Keratinocyte (primary cell): ENCODE measurements at regions not wholly inside any gene's neighbourhood (a gene's known extent, or its start where the extent isn't known, plus 50 kb on each side); places are given as distances from the start of the nearest gene placed in this dataset.

ENCODE experiments used
- DNase-seq: peaks from one replicate; pipeline ENCODE4 v3.0.0-alpha.2; 2011; ENCODE audit warnings: low read depth, missing footprints, low spot score
- FAIRE-seq: peaks from 2 replicates; lab custom pipeline; 2011; peaks lifted over from hg19 to GRCh38; lab: Jason Lieb, UNC
- H2AFZ ChIP-seq: 2 replicates; pipeline ENCODE4 v1.6.0; 2012; ENCODE audit warnings: low read length, control low read depth, inconsistent platforms; ENCODE audit not compliant: control insufficient read depth
- H3K27ac ChIP-seq: 2 replicates; pipeline ENCODE4 v1.5.1; 2011; ENCODE audit warnings: low read length; ENCODE audit not compliant: control insufficient read depth, insufficient read depth
- H3K27me3 ChIP-seq: 3 replicates; pipeline ENCODE4 v1.6.0; 2011; ENCODE audit warnings: low read length; ENCODE audit not compliant: control insufficient read depth, insufficient read depth; ENCODE audit errors: extremely low read depth
- H3K36me3 ChIP-seq, 2 experiments: 2 replicates in 1 of 2; 3 replicates in 1 of 2; pipeline ENCODE4 v1.5.1; 2011; ENCODE audit warnings: low read length in 2 of 2, mild to moderate bottlenecking in 1 of 2; ENCODE audit not compliant: control insufficient read depth in 2 of 2, insufficient read depth in 2 of 2; ENCODE audit errors: extremely low read depth in 1 of 2
- H3K4me1 ChIP-seq: 3 replicates; pipeline ENCODE4 v1.5.1; 2011; ENCODE audit warnings: low read length; ENCODE audit not compliant: control insufficient read depth, insufficient read depth; ENCODE audit errors: extremely low read depth
- H3K4me2 ChIP-seq: 3 replicates; pipeline ENCODE4 v1.6.0; 2011; ENCODE audit warnings: low read depth, low read length; ENCODE audit not compliant: control insufficient read depth, insufficient read depth; ENCODE audit errors: extremely low read depth
- H3K4me3 ChIP-seq, 3 experiments: fragments of 200-600 bp in 1 of 3; sonication (generic) in 1 of 3; 2 replicates in 2 of 3; 3 replicates in 1 of 3; pipeline ENCODE4 v1.5.1; 2011 to 2016; ENCODE audit warnings: low read length in 3 of 3, mild to moderate bottlenecking in 3 of 3, control low read depth in 2 of 3, inconsistent platforms in 1 of 3, low read depth in 1 of 3, mixed read lengths in 1 of 3, mixed run types in 1 of 3, moderate library complexity in 1 of 3; ENCODE audit not compliant: control insufficient read depth in 2 of 3, insufficient read depth in 2 of 3; ENCODE audit errors: extremely low read depth in 1 of 3
- H3K79me2 ChIP-seq: 2 replicates; pipeline ENCODE4 v1.6.0; 2012; ENCODE audit warnings: low read length; ENCODE audit not compliant: control insufficient read depth, insufficient read depth
- H3K9ac ChIP-seq: 3 replicates; pipeline ENCODE4 v1.6.0; 2011; ENCODE audit warnings: low read length; ENCODE audit not compliant: control insufficient read depth, insufficient read depth; ENCODE audit errors: extremely low read depth
- H3K9me1 ChIP-seq: 3 replicates; pipeline ENCODE4 v1.6.0; 2011; ENCODE audit warnings: low read length; ENCODE audit not compliant: control insufficient read depth, insufficient read depth; ENCODE audit errors: extremely low read depth
- H3K9me3 ChIP-seq: 2 replicates; pipeline ENCODE4 v1.5.1; 2012; ENCODE audit warnings: low read depth, low read length; ENCODE audit not compliant: control insufficient read depth
- H4K20me1 ChIP-seq: 3 replicates; pipeline ENCODE4 v1.6.0; 2011; ENCODE audit warnings: low read length; ENCODE audit not compliant: control insufficient read depth, insufficient read depth; ENCODE audit errors: extremely low read depth
- EZH2 ChIP-seq: IDR thresholded peaks from one replicate; pipeline ENCODE4 v1.6.1; 2012; ENCODE audit warnings: inconsistent platforms, mild to moderate bottlenecking, low read length, moderate library complexity
- dilution Hi-C: fragments of 300-500 bp; cut with MboI; formaldehyde crosslinking; loops from one replicate; pipeline ENCODE4 v1.7.0; 2020; ENCODE audit warnings: low sequenced_read_pairs; ENCODE audit not compliant: extremely low pct_ligation_motif_present
- TF ChIP-seq, protein P1 (sequence below), 3 experiments: IDR thresholded peaks in 1 of 3; conservative IDR thresholded peaks in 1 of 3; optimal IDR thresholded peaks in 1 of 3; 2 replicates in 2 of 3; 3 replicates in 1 of 3; pipeline versions ENCODE3 to v1.5.1; 2011; ENCODE audit warnings: low read length in 3 of 3, mild to moderate bottlenecking in 3 of 3, moderate library complexity in 2 of 3, control low read depth in 1 of 3, inconsistent platforms in 1 of 3; ENCODE audit not compliant: insufficient read depth in 2 of 3; ENCODE audit errors: extremely low read depth in 1 of 3

DNA sequence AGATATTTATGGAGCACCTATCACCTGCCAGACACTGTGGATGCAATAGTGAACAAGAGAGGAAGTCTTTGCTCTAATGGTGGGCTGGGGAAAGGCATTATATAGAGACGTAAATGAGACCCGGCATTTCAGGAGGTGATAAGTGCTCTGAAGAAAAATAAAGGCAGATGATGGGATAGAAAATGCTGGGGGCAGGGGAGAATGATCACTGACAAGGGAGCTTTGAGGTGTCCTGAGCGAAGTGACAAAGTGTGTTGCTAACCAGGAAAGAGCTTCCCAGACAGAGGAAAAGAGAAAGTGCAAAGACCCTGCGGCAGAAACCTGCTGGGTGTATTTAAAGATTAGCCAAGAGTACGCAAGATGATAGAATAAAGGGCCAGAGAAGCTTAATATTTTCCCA, 1096.1 kb downstream of the BCL11B start:
- H3K9ac ChIP-seq = no peak overlapping the region
- FAIRE-seq = no peak
- dilution Hi-C loops = no loop called here

DNA sequence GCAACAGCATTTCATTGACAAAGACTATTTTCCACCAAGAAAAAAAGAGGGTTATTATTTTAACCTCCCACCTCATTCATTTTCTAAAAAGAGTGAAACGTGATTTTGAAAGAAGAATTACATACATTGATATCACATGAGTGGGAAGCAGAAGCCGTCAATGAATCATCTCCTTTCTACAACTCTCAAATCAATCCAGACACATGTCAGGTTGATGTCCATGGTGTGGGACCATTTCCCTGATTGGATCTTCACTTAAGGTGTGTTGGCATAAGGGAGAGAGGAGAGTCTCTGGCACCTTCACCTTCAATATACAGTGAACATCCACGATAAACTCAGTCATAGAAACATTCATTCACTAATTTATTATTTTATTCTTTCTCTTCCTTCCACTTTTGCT, 1095.1 kb downstream of the BCL11B start:
- FAIRE-seq (no peak), DNase-seq (no peak)
- Histone ChIP-seq H3K27me3 (no peaks in the 10 kb centered on the region), H3K4me2 (no peak overlapping the region), H3K9me1 (no peaks in the 10 kb centered on the region), H4K20me1 (no peaks in the 10 kb centered on the region), H3K27ac (no peak overlapping the region), H3K36me3 (no peaks in the 10 kb centered on the region), H2AFZ (no peak overlapping the region), H3K4me1 (no peaks in the 10 kb centered on the region), H3K4me3 (no peak overlapping the region), H3K79me2 (no peaks in the 10 kb centered on the region), H3K9ac (no peak overlapping the region), H3K9me3 (no peaks in the 10 kb centered on the region)
- no peak for TF ChIP-seq EZH2
- TF ChIP-seq, protein P1, sequence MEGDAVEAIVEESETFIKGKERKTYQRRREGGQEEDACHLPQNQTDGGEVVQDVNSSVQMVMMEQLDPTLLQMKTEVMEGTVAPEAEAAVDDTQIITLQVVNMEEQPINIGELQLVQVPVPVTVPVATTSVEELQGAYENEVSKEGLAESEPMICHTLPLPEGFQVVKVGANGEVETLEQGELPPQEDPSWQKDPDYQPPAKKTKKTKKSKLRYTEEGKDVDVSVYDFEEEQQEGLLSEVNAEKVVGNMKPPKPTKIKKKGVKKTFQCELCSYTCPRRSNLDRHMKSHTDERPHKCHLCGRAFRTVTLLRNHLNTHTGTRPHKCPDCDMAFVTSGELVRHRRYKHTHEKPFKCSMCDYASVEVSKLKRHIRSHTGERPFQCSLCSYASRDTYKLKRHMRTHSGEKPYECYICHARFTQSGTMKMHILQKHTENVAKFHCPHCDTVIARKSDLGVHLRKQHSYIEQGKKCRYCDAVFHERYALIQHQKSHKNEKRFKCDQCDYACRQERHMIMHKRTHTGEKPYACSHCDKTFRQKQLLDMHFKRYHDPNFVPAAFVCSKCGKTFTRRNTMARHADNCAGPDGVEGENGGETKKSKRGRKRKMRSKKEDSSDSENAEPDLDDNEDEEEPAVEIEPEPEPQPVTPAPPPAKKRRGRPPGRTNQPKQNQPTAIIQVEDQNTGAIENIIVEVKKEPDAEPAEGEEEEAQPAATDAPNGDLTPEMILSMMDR (optimal IDR thresholded peaks at IDR 0.05 in 1 of 3, IDR thresholded peaks at IDR 0.05 in 1 of 3, conservative IDR thresholded peaks at IDR 0.05 in 1 of 3; ENCODE audit: extremely low read depth in 1 of 3, insufficient read depth in 2 of 3, low read length in 3 of 3) = no peak
- dilution Hi-C loops = no loop called here

More for the DNA sequence above, 1096.1 kb downstream of the BCL11B start:
- Histone ChIP-seq H2AFZ (no peak overlapping the region), H4K20me1 (no peaks in the 10 kb centered on the region), H3K27ac (no peak overlapping the region), H3K79me2 (no peaks in the 10 kb centered on the region), H3K27me3 (no peaks in the 10 kb centered on the region), H3K36me3 (no peaks in the 10 kb centered on the region), H3K4me2 (no peak overlapping the region), H3K4me1 (no peaks in the 10 kb centered on the region), H3K9me1 (no peaks in the 10 kb centered on the region), H3K4me3 (no peak overlapping the region), H3K9me3 (no peaks in the 10 kb centered on the region)
- DNase-seq = no peak
- TF ChIP-seq EZH2 = no peak
- TF ChIP-seq, protein P1 (optimal IDR thresholded peaks at IDR 0.05 in 1 of 3, IDR thresholded peaks at IDR 0.05 in 1 of 3, conservative IDR thresholded peaks at IDR 0.05 in 1 of 3; ENCODE audit: extremely low read depth in 1 of 3, insufficient read depth in 2 of 3, low read length in 3 of 3) = no peak
